NCI-H748 (cell line): ENCODE measurements at regions not wholly inside any gene's neighbourhood (a gene's known extent, or its start where the extent isn't known, plus 50 kb on each side); places are given as distances from the start of the nearest gene placed in this dataset.
"Not testable (repeated sequence)": the region's sequence is repeated elsewhere in the genome, so short reads cannot be mapped to it uniquely, and the experiment has no call there.

ENCODE experiments used
- DNase-seq: peaks from one replicate; lab custom pipeline; 2025; ENCODE audit not compliant: unreplicated experiment; lab: John Stamatoyannopoulos, UW

GRCh38 chr5:174807471-174807870 lies 83.1 kb downstream of the MSX2 start:
- DNase-seq, result no peak

DNA sequence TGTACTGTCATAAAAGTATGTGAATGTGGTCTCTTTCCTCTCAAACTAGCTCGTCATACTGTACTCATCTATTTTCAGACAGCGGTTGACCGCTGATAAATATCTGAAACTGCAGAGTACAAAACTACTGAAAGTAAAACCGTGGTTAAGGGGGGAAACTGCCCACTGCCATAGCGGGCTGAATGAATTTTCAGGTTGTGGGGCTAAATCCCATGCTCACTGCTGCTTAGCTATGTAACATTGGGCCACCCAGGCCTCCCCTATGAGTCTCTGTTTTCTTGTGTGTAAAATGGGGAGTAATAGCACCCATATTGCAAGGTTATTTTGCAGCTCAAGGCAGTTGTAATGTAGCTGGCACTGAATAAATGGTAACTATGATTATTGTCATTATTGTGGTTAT lies 82.3 kb downstream of the MSX2 start:
- no peak for DNase-seq

DNA sequence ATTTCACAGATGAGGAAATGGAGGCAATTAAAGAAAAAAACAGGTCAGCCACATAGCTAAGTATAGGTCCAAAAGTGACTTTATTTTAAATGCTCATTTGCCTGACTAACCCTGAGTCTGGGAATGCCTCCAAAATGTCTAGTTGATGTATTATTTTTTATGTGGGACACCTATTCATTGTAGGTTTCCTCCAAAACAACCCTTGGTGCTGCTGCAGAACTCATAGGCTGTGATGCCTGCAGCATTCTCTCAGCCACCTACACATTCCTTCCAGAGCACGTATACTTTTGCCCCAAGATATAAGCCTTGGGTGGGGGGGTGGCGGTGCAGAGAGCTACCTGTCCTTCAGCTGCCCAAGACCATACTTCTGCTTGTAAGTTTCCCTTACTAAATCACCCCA lies 77.4 kb downstream of the MSX2 start:
- DNase-seq, result no peak

DNA sequence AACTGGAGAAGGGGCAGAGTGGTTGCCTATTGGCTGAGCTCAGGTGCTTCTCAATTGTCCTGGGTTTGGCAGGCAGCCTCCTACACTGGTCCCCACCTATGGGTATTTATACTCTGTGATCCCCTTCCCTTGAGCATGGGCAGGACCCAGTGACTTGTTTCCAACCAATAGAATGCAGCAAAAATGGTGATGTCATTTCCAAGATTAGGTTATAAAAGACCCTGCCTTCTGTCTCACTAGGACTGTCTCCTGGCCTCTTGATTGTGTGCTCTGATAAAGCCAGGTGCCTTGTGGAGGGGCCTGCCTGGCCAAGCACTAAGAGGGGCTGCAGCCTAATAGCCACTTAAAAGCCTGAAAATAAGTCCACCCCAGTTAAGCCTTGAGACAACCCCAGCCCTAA lies 76.1 kb downstream of the MSX2 start:
- no peak for DNase-seq

GRCh38 chr5:174799121-174799520 lies 74.7 kb downstream of the MSX2 start:
- DNase-seq, result no peak

DNA sequence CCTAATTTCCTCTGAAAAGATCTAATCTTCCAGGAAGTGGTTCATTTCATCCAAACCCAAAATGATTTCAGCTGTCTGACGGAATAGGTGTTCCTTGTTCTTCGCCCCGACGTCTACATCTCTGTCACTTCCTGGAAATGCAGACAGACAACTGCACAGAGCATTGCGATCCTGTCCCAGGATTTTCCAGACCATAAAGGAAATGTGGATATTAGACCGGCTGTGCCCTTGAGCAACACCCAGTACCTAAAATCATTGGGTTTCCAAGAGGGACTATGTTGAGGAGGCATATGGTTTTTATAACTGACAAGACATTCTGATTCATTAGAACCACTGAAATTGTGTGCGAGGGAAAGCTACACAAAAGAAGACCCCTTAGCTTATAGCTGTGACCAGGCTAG lies 74.2 kb downstream of the MSX2 start:
- no peak for DNase-seq

- DNase-seq, result no peak
Observed at GRCh38 chr5:174796711-174797192, 72.4 kb downstream of the MSX2 start.

GRCh38 chr5:174794931-174795672 lies 70.7 kb downstream of the MSX2 start:
- DNase-seq, result no peak

DNA sequence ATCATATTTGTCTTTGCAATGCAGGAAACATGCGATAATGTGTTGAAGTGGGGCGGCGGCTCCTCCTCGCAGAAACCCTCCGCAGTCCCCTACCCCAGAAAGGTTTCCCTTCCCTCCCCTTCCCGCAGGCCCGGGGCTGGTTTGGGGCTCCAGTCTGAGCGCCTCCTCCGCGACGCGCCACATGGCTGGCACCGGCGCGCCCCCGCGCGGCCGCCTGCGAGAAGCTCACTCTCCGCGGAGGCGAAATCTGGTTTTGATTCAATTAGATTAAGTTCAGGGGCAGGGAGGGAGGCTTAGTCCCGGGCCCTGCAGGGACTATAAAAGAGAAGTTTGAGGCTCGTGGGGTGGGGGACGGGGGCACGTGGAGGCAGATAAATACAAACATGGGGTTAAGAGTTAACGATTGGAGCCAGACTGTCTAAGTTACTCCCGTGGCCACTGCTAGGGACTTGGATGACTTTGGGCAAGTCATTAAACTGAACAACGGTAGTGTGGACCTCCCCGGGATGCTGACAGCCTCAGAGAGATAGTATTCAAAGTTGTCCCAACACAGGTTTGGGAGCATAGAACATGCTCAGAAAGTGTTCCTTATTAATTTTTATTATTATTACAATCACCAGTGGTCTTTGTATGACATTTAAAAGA lies 69.4 kb downstream of the MSX2 start:
- peak; percentile 72 for DNase-seq

- DNase-seq, result no peak
Observed at GRCh38 chr5:174793076-174793475, 68.7 kb downstream of the MSX2 start.

GRCh38 chr5:174792265-174792664 lies 67.9 kb downstream of the MSX2 start:
- DNase-seq, result not testable (repeated sequence)

DNA sequence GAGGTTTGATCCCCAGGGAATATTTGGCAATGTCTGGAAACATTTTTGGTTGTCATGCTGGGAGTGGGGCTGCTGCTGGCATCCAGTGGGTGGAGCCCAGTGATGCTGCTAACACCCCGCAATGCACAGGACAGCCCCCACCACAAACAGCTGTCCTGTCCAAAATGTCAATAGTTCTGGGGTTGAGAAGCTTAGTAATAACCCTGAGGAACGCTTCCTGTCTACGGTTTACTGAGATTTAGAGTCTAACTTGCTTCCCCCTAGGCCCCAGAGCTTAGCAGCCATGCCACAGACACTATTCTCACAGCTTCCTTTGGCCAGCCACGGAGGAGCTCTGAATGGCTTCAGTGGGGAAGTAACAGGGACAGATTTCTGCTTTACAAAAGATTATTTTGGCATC lies 66.5 kb downstream of the MSX2 start:
- no peak for DNase-seq

GRCh38 chr5:174789596-174789995 lies 65.2 kb downstream of the MSX2 start:
- DNase-seq, result no peak

- no peak for DNase-seq
Observed at GRCh38 chr5:174785120-174785680, 60.8 kb downstream of the MSX2 start.
